ENCODE measurements at regions not wholly inside any gene's neighbourhood (a gene's known extent, or its start where the extent isn't known, plus 50 kb on each side); places are given as distances from the start of the nearest gene placed in this dataset.

DNA sequence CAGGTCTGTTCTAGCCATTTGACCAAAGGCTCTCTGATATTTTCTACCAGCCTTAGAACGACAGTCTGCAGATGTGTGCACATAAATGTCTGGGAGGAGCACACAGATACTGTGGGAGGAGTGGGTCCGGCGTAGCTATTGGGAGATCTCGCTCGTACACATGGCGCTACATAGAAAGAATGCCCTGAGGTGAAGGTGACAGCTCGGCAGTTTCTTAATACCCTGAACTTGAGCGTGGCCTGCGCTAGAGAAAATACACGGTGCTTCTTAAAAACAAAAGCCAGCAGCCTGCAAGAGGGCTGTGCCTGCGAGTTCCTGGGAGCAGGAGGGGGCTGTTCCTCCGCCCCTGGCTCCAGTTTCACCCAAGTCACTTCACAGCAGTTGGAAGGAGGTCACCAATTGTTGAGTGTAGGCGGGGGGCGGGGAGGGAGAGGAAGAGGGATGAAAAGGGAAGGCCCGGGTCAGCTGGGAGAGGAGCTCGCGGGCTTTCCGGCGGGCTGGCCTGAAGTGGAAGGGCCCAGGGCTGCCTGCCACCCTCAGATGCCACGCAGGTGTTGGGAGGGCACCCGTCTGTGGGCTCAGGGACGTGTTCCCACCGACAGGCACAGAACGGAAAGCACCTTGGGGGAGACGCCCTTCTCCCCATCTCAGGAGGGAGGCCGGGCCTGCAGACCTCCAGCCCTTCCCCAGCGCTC lies 124.7 kb upstream of the ZNF516 start:
- TF ChIP-seq, protein P1, sequence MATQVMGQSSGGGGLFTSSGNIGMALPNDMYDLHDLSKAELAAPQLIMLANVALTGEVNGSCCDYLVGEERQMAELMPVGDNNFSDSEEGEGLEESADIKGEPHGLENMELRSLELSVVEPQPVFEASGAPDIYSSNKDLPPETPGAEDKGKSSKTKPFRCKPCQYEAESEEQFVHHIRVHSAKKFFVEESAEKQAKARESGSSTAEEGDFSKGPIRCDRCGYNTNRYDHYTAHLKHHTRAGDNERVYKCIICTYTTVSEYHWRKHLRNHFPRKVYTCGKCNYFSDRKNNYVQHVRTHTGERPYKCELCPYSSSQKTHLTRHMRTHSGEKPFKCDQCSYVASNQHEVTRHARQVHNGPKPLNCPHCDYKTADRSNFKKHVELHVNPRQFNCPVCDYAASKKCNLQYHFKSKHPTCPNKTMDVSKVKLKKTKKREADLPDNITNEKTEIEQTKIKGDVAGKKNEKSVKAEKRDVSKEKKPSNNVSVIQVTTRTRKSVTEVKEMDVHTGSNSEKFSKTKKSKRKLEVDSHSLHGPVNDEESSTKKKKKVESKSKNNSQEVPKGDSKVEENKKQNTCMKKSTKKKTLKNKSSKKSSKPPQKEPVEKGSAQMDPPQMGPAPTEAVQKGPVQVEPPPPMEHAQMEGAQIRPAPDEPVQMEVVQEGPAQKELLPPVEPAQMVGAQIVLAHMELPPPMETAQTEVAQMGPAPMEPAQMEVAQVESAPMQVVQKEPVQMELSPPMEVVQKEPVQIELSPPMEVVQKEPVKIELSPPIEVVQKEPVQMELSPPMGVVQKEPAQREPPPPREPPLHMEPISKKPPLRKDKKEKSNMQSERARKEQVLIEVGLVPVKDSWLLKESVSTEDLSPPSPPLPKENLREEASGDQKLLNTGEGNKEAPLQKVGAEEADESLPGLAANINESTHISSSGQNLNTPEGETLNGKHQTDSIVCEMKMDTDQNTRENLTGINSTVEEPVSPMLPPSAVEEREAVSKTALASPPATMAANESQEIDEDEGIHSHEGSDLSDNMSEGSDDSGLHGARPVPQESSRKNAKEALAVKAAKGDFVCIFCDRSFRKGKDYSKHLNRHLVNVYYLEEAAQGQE (IDR thresholded peaks at IDR 0.05; ENCODE audit: low read depth, low read length), result no peak
- TF ChIP-seq, protein P2, sequence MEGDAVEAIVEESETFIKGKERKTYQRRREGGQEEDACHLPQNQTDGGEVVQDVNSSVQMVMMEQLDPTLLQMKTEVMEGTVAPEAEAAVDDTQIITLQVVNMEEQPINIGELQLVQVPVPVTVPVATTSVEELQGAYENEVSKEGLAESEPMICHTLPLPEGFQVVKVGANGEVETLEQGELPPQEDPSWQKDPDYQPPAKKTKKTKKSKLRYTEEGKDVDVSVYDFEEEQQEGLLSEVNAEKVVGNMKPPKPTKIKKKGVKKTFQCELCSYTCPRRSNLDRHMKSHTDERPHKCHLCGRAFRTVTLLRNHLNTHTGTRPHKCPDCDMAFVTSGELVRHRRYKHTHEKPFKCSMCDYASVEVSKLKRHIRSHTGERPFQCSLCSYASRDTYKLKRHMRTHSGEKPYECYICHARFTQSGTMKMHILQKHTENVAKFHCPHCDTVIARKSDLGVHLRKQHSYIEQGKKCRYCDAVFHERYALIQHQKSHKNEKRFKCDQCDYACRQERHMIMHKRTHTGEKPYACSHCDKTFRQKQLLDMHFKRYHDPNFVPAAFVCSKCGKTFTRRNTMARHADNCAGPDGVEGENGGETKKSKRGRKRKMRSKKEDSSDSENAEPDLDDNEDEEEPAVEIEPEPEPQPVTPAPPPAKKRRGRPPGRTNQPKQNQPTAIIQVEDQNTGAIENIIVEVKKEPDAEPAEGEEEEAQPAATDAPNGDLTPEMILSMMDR (IDR thresholded peaks at IDR 0.05), result no peak
- TF ChIP-seq POLR2AphosphoS5 (IDR thresholded peaks at IDR 0.05; ENCODE audit: low read depth, low read length), result no peak

All from SK-N-SH (cell line).